H1 (cell line): ENCODE measurements at regions not wholly inside any gene's neighbourhood (a gene's known extent, or its start where the extent isn't known, plus 50 kb on each side); places are given as distances from the start of the nearest gene placed in this dataset.

ENCODE experiments used
- CTCF ChIA-PET: fragments of 300-600 bp; sonication (Branson Sonifier 250); formaldehyde crosslinking; loops from one replicate; lab custom pipeline; 2021; ENCODE audit not compliant: partially characterized antibody; lab: Charles Lee
- POLR2A ChIA-PET: fragments of 300-600 bp; sonication (Branson Sonifier 250); formaldehyde crosslinking; loops from one replicate; lab custom pipeline; 2021; ENCODE audit warnings: inconsistent platforms; ENCODE audit not compliant: partially characterized antibody; lab: Charles Lee
- DNase-seq, 2 experiments: peaks; one replicate each; pipeline versions ENCODE4 v3.0.0 to v3.0.0-alpha.2; 2010 to 2022; ENCODE audit warnings: low spot score in 2 of 2, low read depth in 1 of 2, mixed read lengths in 1 of 2
- FAIRE-seq: peaks from 2 replicates; lab custom pipeline; 2011; peaks lifted over from hg19 to GRCh38; lab: Jason Lieb, UNC
- H2AFZ ChIP-seq: 2 replicates; pipeline ENCODE4 v1.8.1; 2012; ENCODE audit warnings: low read length, inconsistent platforms
- H2AK5ac ChIP-seq: 2 replicates; pipeline ENCODE4 v1.6.1; 2013; ENCODE audit warnings: low read depth, low read length
- H2BK120ac ChIP-seq: replicated peaks from 2 replicates; pipeline ENCODE3; 2013; ENCODE audit warnings: low read depth, low read length, inconsistent platforms
- H2BK12ac ChIP-seq: 2 replicates; pipeline ENCODE4 v1.6.1; 2013; ENCODE audit warnings: low read depth, low read length
- H2BK15ac ChIP-seq: 2 replicates; pipeline ENCODE4 v1.6.1; 2013; ENCODE audit warnings: low read length
- H2BK20ac ChIP-seq: 2 replicates; pipeline ENCODE4 v1.6.1; 2013; ENCODE audit warnings: low read length
- H2BK5ac ChIP-seq: 2 replicates; pipeline ENCODE4 v1.6.1; 2013; ENCODE audit warnings: low read depth, low read length
- H3K14ac ChIP-seq: 2 replicates; pipeline ENCODE4 v1.6.1; 2013; ENCODE audit warnings: inconsistent platforms; ENCODE audit not compliant: insufficient read length
- H3K18ac ChIP-seq: 2 replicates; pipeline ENCODE4 v1.6.1; 2013; ENCODE audit warnings: low read length; ENCODE audit errors: extremely low read depth
- H3K23ac ChIP-seq: 2 replicates; pipeline ENCODE4 v1.6.1; 2013; ENCODE audit warnings: inconsistent platforms; ENCODE audit not compliant: insufficient read length
- H3K23me2 ChIP-seq: 2 replicates; pipeline ENCODE4 v1.6.1; 2013; ENCODE audit warnings: low read depth, low read length
- H3K27ac ChIP-seq: 2 replicates; pipeline ENCODE4 v1.6.1; 2011; ENCODE audit warnings: low read depth, low read length, inconsistent platforms
- H3K27me3 ChIP-seq, 4 experiments: replicated peaks in 1 of 4; 1 replicate in 1 of 4; 2 replicates in 3 of 4; pipeline versions ENCODE4 v1.6.1 to v1.8.1; 2011 to 2013; ENCODE audit warnings: low read length in 3 of 4, mild to moderate bottlenecking in 3 of 4, inconsistent platforms in 2 of 4, mixed read lengths in 2 of 4, moderate library complexity in 1 of 4; ENCODE audit not compliant: control insufficient read depth in 3 of 4, insufficient read depth in 3 of 4; ENCODE audit errors: extremely low read depth in 1 of 4
- H3K36me3 ChIP-seq, 4 experiments: 2 replicates each; pipeline versions ENCODE4 v1.6.1 to v1.8.1; 2011 to 2013; ENCODE audit warnings: mild to moderate bottlenecking in 4 of 4, low read length in 3 of 4, moderate library complexity in 2 of 4, control low read depth in 1 of 4, inconsistent platforms in 1 of 4; ENCODE audit not compliant: insufficient read depth in 4 of 4, control insufficient read depth in 2 of 4
- H3K4ac ChIP-seq: replicated peaks from 2 replicates; pipeline ENCODE3; 2013; ENCODE audit warnings: low read length, low read depth, mixed read lengths, inconsistent platforms; ENCODE audit not compliant: insufficient read length
- H3K4me1 ChIP-seq, 4 experiments: replicated peaks in 1 of 4; 1 replicate in 1 of 4; 2 replicates in 3 of 4; pipeline versions ENCODE4 v1.6.1 to v1.8.1; 2011 to 2013; ENCODE audit warnings: low read length in 3 of 4, inconsistent platforms in 2 of 4, mixed read lengths in 1 of 4; ENCODE audit not compliant: insufficient read depth in 4 of 4, control insufficient read depth in 3 of 4
- H3K4me2 ChIP-seq, 2 experiments: 2 replicates each; pipeline versions ENCODE4 v1.6.1 to v1.8.1; 2011 to 2013; ENCODE audit warnings: low read depth in 2 of 2, low read length in 2 of 2, control low read depth in 1 of 2, inconsistent platforms in 1 of 2, mild to moderate bottlenecking in 1 of 2; ENCODE audit not compliant: insufficient read depth in 1 of 2
- H3K4me3 ChIP-seq, 4 experiments: fragments of 200-600, 300-600 bp in 1 of 4; sonication (generic), shearing (Covaris generic), sonication (Bioruptor Twin) in 1 of 4; 2 replicates each; pipeline versions ENCODE4 v1.5.1 to v1.8.1; 2011 to 2016; ENCODE audit warnings: low read length in 4 of 4, low read depth in 3 of 4, control low read depth in 2 of 4, inconsistent platforms in 2 of 4, mild to moderate bottlenecking in 2 of 4, mixed read lengths in 1 of 4, moderate library complexity in 1 of 4; ENCODE audit not compliant: insufficient read depth in 2 of 4; ENCODE audit errors: extremely low read depth in 1 of 4
- H3K56ac ChIP-seq: replicated peaks from 2 replicates; pipeline ENCODE3; 2013; ENCODE audit warnings: low read depth, mild to moderate bottlenecking, mixed read lengths, low read length, inconsistent platforms; ENCODE audit not compliant: insufficient read length
- H3K79me1 ChIP-seq: 2 replicates; pipeline ENCODE4 v1.6.1; 2013; ENCODE audit warnings: low read depth, low read length, control low read depth
- H3K79me2 ChIP-seq, 2 experiments: 2 replicates each; pipeline versions ENCODE4 v1.6.1 to v1.8.1; 2012 to 2013; ENCODE audit warnings: low read length in 2 of 2, mild to moderate bottlenecking in 2 of 2, inconsistent platforms in 1 of 2; ENCODE audit not compliant: insufficient read depth in 2 of 2, control insufficient read depth in 1 of 2
- H3K9ac ChIP-seq, 4 experiments: replicated peaks in 1 of 4; 1 replicate in 1 of 4; 2 replicates in 3 of 4; pipeline versions ENCODE4 v1.6.1 to v1.8.1; 2011 to 2013; ENCODE audit warnings: low read depth in 3 of 4, low read length in 3 of 4, control low read depth in 2 of 4, mild to moderate bottlenecking in 2 of 4, moderate library complexity in 2 of 4, inconsistent platforms in 1 of 4; ENCODE audit errors: extremely low read depth in 1 of 4
- H3K9me3 ChIP-seq, 2 experiments: 2 replicates each; pipeline versions ENCODE4 v1.6.1 to v1.8.1; 2012 to 2013; ENCODE audit warnings: mild to moderate bottlenecking in 2 of 2, moderate library complexity in 2 of 2, control low read depth in 1 of 2, inconsistent platforms in 1 of 2, low read depth in 1 of 2, low read length in 1 of 2, mixed read lengths in 1 of 2; ENCODE audit not compliant: insufficient read depth in 2 of 2
- H4K20me1 ChIP-seq, 2 experiments: replicated peaks in 1 of 2; 2 replicates each; pipeline versions ENCODE3 to v1.8.1; 2011 to 2013; ENCODE audit warnings: inconsistent platforms in 2 of 2, low read length in 2 of 2, mild to moderate bottlenecking in 1 of 2; ENCODE audit not compliant: insufficient read depth in 2 of 2, control insufficient read depth in 1 of 2
- H4K5ac ChIP-seq: 2 replicates; pipeline ENCODE4 v1.6.1; 2013; ENCODE audit warnings: low read length, low read depth, mixed read lengths, inconsistent platforms; ENCODE audit not compliant: insufficient read length
- H4K8ac ChIP-seq: 2 replicates; pipeline ENCODE4 v1.8.0; 2013; ENCODE audit warnings: mild to moderate bottlenecking, moderate library complexity, low read length, inconsistent platforms; ENCODE audit not compliant: insufficient read depth; ENCODE audit errors: extremely low read depth
- H4K91ac ChIP-seq: replicated peaks from 2 replicates; pipeline ENCODE3; 2013; ENCODE audit warnings: low read length, mixed read lengths, inconsistent platforms; ENCODE audit not compliant: insufficient read length
- CBX8 ChIP-seq: fragments of 300-800, 300-1000 bp; sonication (generic); IDR thresholded peaks from 2 replicates; pipeline ENCODE4 v1.7.1; 2016; ENCODE audit warnings: low read depth, low read length, borderline replicate concordance
- EZH2 ChIP-seq: fragments of 200-600 bp; sonication (generic); IDR thresholded peaks from 2 replicates; pipeline ENCODE4 v1.7.1; 2012; ENCODE audit warnings: low read depth, mild to moderate bottlenecking, moderate library complexity, low read length, inconsistent platforms; ENCODE audit not compliant: severe bottlenecking
- POU5F1 ChIP-seq: IDR thresholded peaks from 2 replicates; pipeline ENCODE4 v1.6.1; 2011; ENCODE audit warnings: low read depth, mild to moderate bottlenecking, low read length, moderate library complexity
- RXRA ChIP-seq: IDR thresholded peaks from 2 replicates; pipeline ENCODE4 v1.6.1; 2011; ENCODE audit warnings: low read depth, mild to moderate bottlenecking, low read length, moderate library complexity; ENCODE audit not compliant: insufficient read depth
- SIRT6 ChIP-seq: IDR thresholded peaks from one replicate; pipeline ENCODE4 v1.7.1; 2012; ENCODE audit warnings: low read length, inconsistent platforms
- WGBS, 2 experiments: shearing (Covaris generic) in 1 of 2; methylation state at CpG; one replicate each; pipeline versions ENCODE4 v1.1.6 to v1.1.7; 2013 to 2015; ENCODE audit warnings: low lambda C conversion rate in 2 of 2, mixed read lengths in 2 of 2, inconsistent platforms in 1 of 2, low coverage in 1 of 2, missing lambda C conversion rate in 1 of 2; ENCODE audit not compliant: insufficient replicate concordance in 2 of 2, insufficient coverage in 1 of 2, insufficient read length in 1 of 2; ENCODE audit errors: extremely low coverage in 1 of 2, missing lambda C conversion rate in 1 of 2; 5-methylcytosine and 5-hydroxymethylcytosine counted together

- Histone ChIP-seq H2AK5ac (no peak overlapping the region), H3K56ac (no peak overlapping the region), H4K5ac (no peak overlapping the region), H2BK12ac (no peak overlapping the region), H3K14ac (no peak overlapping the region), H4K91ac (no peak overlapping the region), H2BK20ac (no peak overlapping the region), H3K23ac (no peak overlapping the region), H3K36me3 (no peaks in the 10 kb centered on the region), H2BK120ac (no peak overlapping the region), H3K18ac (no peak overlapping the region), H3K79me1 (no peaks in the 10 kb centered on the region), H3K4me1 (no peaks in the 10 kb centered on the region), H2BK5ac (no peak overlapping the region), H3K79me2 (no peaks in the 10 kb centered on the region), H4K20me1 (no peaks in the 10 kb centered on the region), H3K23me2 (no peaks in the 10 kb centered on the region), H2BK15ac (no peak overlapping the region), H3K9me3 (no peaks in the 10 kb centered on the region), H3K4me3 (no peak overlapping the region), H4K8ac (no peak overlapping the region), H3K4ac (no peak overlapping the region), H3K4me2 (no peak overlapping the region), H3K27me3 (no peaks in the 10 kb centered on the region), H2AFZ (no peak overlapping the region), H3K27ac (no peak overlapping the region), H3K9ac (no peak overlapping the region)
- TF ChIP-seq CBX8 (no peak), SIRT6 (no peak), EZH2 (no peak), RXRA (no peak), POU5F1 (no peak)
- DNase-seq (no peak), FAIRE-seq (no peak)
- ChIA-PET CTCF (interaction anchor here (1.2 kb wide), 1 partner anchor 17 kb away, joined by 3 read pairs; no protein-coding TSS in a partner anchor), POLR2A (no interaction called here)
- WGBS, 2 experiments, result 83% methylated on average over 1 of the region's 1 CpG; no CpG with 5 or more reads in 1 of the 2 experiments
These were observed 235.3 kb upstream of the MME start for GRCh38 chr3:154844863-154845262.
